ENCODE measurements at regions not wholly inside any gene's neighbourhood (a gene's known extent, or its start where the extent isn't known, plus 50 kb on each side); places are given as distances from the start of the nearest gene placed in this dataset.

DNA sequence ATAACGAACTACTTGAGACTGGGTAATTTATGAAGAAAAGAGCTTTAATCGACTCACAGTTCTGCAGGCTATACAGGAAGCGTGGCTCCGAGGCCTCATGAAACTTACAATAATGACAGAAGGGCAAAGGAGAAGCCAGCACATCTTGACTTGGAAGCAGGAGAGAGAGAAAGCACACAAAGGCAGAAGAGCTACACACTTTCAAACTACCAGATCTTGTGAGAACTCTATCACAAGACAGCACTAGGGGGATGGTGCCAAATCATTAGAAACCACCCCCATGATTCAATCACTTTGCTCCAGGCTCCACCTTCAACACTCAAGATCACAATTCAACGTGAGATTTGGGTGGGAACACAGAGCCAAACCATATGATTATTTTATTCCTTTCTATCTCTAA is 655.9 kb upstream of the SYT4 start:
- H3K9me3 ChIP-seq = no peaks in the 10 kb centered on the region
- intact Hi-C loops (cut with DNase I) = no loop called here
- no peaks in the 10 kb centered on the region for H3K36me3 ChIP-seq
- no peaks in the 10 kb centered on the region for H3K4me1 ChIP-seq
- ATAC-seq (no peak), DNase-seq (no peak)
- H3K27me3 ChIP-seq = no peaks in the 10 kb centered on the region
- no peak overlapping the region for H3K27ac ChIP-seq
- no peak overlapping the region for H3K4me3 ChIP-seq
- TF ChIP-seq, protein P1, sequence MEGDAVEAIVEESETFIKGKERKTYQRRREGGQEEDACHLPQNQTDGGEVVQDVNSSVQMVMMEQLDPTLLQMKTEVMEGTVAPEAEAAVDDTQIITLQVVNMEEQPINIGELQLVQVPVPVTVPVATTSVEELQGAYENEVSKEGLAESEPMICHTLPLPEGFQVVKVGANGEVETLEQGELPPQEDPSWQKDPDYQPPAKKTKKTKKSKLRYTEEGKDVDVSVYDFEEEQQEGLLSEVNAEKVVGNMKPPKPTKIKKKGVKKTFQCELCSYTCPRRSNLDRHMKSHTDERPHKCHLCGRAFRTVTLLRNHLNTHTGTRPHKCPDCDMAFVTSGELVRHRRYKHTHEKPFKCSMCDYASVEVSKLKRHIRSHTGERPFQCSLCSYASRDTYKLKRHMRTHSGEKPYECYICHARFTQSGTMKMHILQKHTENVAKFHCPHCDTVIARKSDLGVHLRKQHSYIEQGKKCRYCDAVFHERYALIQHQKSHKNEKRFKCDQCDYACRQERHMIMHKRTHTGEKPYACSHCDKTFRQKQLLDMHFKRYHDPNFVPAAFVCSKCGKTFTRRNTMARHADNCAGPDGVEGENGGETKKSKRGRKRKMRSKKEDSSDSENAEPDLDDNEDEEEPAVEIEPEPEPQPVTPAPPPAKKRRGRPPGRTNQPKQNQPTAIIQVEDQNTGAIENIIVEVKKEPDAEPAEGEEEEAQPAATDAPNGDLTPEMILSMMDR (IDR thresholded peaks at IDR 0.05) = no peak

DNA sequence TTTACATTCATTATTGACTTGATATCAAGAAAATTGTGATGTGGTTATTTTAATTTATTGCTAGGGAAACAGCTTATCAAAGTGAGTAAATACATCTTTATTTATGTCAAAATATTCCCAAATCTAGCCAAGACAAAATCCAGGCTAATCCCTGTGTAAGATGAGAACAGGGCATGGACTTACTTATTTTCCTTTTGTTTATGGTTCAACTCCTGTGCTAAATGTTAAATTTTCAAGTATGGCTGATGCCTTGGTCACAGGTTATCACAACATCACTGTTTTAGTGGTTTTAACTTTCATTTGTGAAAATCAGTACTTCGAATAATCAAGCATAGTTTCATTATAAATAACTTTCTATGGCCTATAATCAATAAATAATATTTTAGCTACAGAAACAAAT is 657.0 kb upstream of the SYT4 start:
- ATAC-seq (no peak), DNase-seq (no peak)
- no peaks in the 10 kb centered on the region for H3K4me1 ChIP-seq
- no peak overlapping the region for H3K27ac ChIP-seq
- intact Hi-C loops (cut with DNase I) = no loop called here
- H3K27me3 ChIP-seq = no peaks in the 10 kb centered on the region
- H3K4me3 ChIP-seq = no peak overlapping the region
- H3K9me3 ChIP-seq = no peaks in the 10 kb centered on the region
- TF ChIP-seq, protein P1 (IDR thresholded peaks at IDR 0.05) = no peak
- H3K36me3 ChIP-seq = no peaks in the 10 kb centered on the region

DNA sequence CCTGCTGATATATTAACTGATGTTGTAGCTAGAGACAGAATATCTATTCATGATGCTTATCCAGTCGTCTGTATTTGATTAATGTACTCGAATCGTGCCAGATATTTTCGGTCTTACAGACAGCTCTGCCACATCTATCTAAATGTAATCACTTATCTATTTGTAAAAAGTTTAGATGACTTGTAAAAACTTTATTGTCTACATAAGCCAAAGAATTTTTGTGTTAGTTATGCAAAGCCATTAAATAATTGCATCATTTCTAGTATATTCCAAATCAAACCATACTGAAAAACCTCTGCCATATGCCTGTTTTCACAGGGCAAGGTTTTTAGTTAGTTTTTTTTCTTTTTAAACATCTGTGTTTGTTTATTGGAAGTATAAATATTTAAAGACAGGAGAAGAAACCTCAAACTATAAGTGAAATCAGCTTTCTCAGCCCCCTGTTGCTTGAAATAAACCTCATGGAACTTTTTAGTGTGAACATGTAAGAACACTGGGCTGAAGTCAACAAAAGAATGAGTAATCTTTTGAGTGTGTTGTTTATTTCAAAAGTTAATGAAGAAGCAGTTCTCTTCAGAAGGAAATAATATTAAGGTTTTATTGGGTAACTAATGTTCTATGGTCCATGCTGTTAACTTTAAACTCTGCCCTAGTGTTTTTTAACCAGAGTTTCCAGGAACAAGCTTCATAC is 657.6 kb upstream of the SYT4 start:
- ATAC-seq = no peak
- no peak overlapping the region for H3K27ac ChIP-seq
- H3K36me3 ChIP-seq = no peaks in the 10 kb centered on the region
- H3K4me1 ChIP-seq = no peaks in the 10 kb centered on the region
- H3K4me3 ChIP-seq = no peak overlapping the region
- no peak for DNase-seq
- intact Hi-C loops (cut with DNase I) = no loop called here
- TF ChIP-seq, protein P1 (IDR thresholded peaks at IDR 0.05) = no peak
- no peaks in the 10 kb centered on the region for H3K27me3 ChIP-seq
- no peaks in the 10 kb centered on the region for H3K9me3 ChIP-seq

DNA sequence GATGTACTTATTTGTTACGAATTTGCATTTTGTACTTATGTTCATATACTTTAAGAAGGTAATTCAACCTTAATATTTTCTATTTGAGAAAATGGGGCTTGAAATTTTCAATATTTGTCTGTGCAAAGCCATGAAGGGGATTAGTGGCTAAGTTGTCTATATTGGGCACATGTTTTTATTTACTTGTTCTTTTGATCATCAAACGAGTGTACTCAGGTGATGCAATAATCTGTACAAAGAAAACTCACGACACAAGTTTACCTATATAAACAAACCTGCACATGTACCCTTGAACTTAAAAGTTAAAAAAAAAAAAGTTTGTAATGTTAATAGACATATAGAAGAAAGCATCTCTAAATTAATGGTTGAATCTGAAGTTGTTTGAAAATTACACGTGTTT is 658.9 kb upstream of the SYT4 start:
- ATAC-seq = no peak
- TF ChIP-seq, protein P1 (IDR thresholded peaks at IDR 0.05) = no peak
- intact Hi-C loops (cut with DNase I) = no loop called here
- H3K36me3 ChIP-seq = no peaks in the 10 kb centered on the region
- no peaks in the 10 kb centered on the region for H3K27me3 ChIP-seq
- no peak overlapping the region for H3K27ac ChIP-seq
- H3K4me3 ChIP-seq = no peak overlapping the region
- DNase-seq = no peak
- no peaks in the 10 kb centered on the region for H3K9me3 ChIP-seq
- H3K4me1 ChIP-seq = no peaks in the 10 kb centered on the region

DNA sequence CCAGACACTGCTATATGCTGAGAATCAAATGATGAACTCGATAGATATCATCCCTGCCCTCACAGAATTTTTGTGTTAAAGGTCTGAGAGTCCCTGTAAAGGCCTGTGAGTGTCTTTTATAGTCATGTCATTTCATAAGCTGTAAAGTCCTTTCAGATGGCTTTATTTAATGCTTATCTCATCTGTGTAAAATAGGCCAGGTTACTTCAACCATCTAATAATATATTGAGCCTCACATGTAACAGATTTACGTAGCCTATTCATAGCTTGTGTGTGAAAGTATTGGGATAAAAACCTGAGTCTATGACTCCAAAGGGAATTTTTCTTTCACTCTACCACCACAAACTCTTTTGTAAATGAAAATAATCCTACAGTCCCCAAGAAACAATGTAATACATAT is 672.0 kb upstream of the SYT4 start:
- Histone ChIP-seq H3K27me3 (no peaks in the 10 kb centered on the region), H3K4me1 (no peaks in the 10 kb centered on the region), H3K27ac (no peak overlapping the region), H3K36me3 (no peaks in the 10 kb centered on the region), H3K4me3 (no peak overlapping the region), H3K9me3 (no peaks in the 10 kb centered on the region)
- intact Hi-C loops (cut with DNase I) = no loop called here
- no peak for ATAC-seq
- no peak for DNase-seq
- TF ChIP-seq, protein P1 (IDR thresholded peaks at IDR 0.05) = no peak

DNA sequence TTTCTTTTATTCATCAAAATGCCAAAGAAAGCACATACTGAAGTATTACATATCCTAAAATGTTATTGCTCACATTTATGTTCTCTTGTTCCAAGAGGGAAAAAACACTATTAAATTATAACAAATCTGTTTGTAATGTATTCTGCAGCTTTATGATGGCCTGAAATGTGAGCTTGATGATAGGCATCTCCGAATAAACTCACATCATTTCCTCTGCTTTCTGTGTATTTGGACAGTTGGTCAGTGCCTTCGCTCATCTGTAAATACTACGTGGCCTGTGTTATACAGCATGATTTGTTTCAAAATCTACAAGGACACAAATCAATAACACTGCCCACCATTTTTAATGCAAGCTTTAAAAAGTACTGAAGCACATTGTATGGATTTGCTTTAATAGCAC is 672.8 kb upstream of the SYT4 start:
- H3K36me3 ChIP-seq = no peaks in the 10 kb centered on the region
- no peak for DNase-seq
- no peaks in the 10 kb centered on the region for H3K27me3 ChIP-seq
- intact Hi-C loops (cut with DNase I) = no loop called here
- H3K27ac ChIP-seq = no peak overlapping the region
- H3K4me3 ChIP-seq = no peak overlapping the region
- TF ChIP-seq, protein P1 (IDR thresholded peaks at IDR 0.05) = no peak
- no peaks in the 10 kb centered on the region for H3K9me3 ChIP-seq
- H3K4me1 ChIP-seq = no peaks in the 10 kb centered on the region
- ATAC-seq = no peak

Measured in upper lobe of right lung (tissue), 1 donor.